ENCODE measurements at regions not wholly inside any gene's neighbourhood (a gene's known extent, or its start where the extent isn't known, plus 50 kb on each side); places are given as distances from the start of the nearest gene placed in this dataset.

- no peak overlapping the region for H3K9ac ChIP-seq (ENCODE audit: insufficient read length, low read depth)
- no peak overlapping the region for H3K4me3 ChIP-seq (ENCODE audit: insufficient read length, low read depth)
- H3K9me3 ChIP-seq (ENCODE audit: insufficient read depth, low read length) = no peaks in the 10 kb centered on the region
- TF ChIP-seq YY1 (IDR thresholded peaks at IDR 0.05; ENCODE audit: insufficient read depth, insufficient read length) (no peak), ZNF274 (IDR thresholded peaks at IDR 0.05; ENCODE audit: low read depth, low read length) (no peak), SUZ12 (IDR thresholded peaks at IDR 0.05; ENCODE audit: extremely low read depth, insufficient read depth, insufficient read length) (no peak)
- H3K27me3 ChIP-seq (ENCODE audit: insufficient read depth, insufficient read length) = no peaks in the 10 kb centered on the region
- no peaks in the 10 kb centered on the region for H3K4me1 ChIP-seq (ENCODE audit: insufficient read depth, insufficient read length)
- no peak for DNase-seq (ENCODE audit: low read depth, low spot score)
- no peaks in the 10 kb centered on the region for H3K36me3 ChIP-seq (ENCODE audit: insufficient read depth, insufficient read length, low read length)
These were observed 109.8 kb upstream of the RASGRP1 start for GRCh38 chr15:38674448-38674847.

GRCh38 chr15:38678281-38678680 is 113.7 kb upstream of the RASGRP1 start:
- Histone ChIP-seq H3K27me3 (ENCODE audit: insufficient read depth, insufficient read length) (no peaks in the 10 kb centered on the region), H3K9me3 (ENCODE audit: insufficient read depth, low read length) (no peaks in the 10 kb centered on the region), H3K4me1 (ENCODE audit: insufficient read depth, insufficient read length) (no peaks in the 10 kb centered on the region), H3K9ac (ENCODE audit: insufficient read length, low read depth) (no peak overlapping the region), H3K36me3 (ENCODE audit: insufficient read depth, insufficient read length, low read length) (no peaks in the 10 kb centered on the region), H3K4me3 (ENCODE audit: insufficient read length, low read depth) (no peak overlapping the region)
- no peak for TF ChIP-seq ZNF274 (IDR thresholded peaks at IDR 0.05; ENCODE audit: low read depth, low read length)
- TF ChIP-seq SUZ12 (IDR thresholded peaks at IDR 0.05; ENCODE audit: extremely low read depth, insufficient read depth, insufficient read length) = no peak
- TF ChIP-seq YY1 (IDR thresholded peaks at IDR 0.05; ENCODE audit: insufficient read depth, insufficient read length) = no peak
- no peak for DNase-seq (ENCODE audit: low read depth, low spot score)

- H3K36me3 ChIP-seq (ENCODE audit: insufficient read depth, insufficient read length, low read length) = no peaks in the 10 kb centered on the region
- no peaks in the 10 kb centered on the region for H3K4me1 ChIP-seq (ENCODE audit: insufficient read depth, insufficient read length)
- H3K9me3 ChIP-seq (ENCODE audit: insufficient read depth, low read length) = no peaks in the 10 kb centered on the region
- DNase-seq (ENCODE audit: low read depth, low spot score) = no peak
- TF ChIP-seq ZNF274 (IDR thresholded peaks at IDR 0.05; ENCODE audit: low read depth, low read length) (no peak), YY1 (IDR thresholded peaks at IDR 0.05; ENCODE audit: insufficient read depth, insufficient read length) (no peak), SUZ12 (IDR thresholded peaks at IDR 0.05; ENCODE audit: extremely low read depth, insufficient read depth, insufficient read length) (no peak)
- H3K27me3 ChIP-seq (ENCODE audit: insufficient read depth, insufficient read length) = no peaks in the 10 kb centered on the region
- no peak overlapping the region for H3K9ac ChIP-seq (ENCODE audit: insufficient read length, low read depth)
- H3K4me3 ChIP-seq (ENCODE audit: insufficient read length, low read depth) = no peak overlapping the region
These were observed 116.2 kb upstream of the RASGRP1 start for GRCh38 chr15:38680775-38681174.

GRCh38 chr15:38682363-38682762 is 117.7 kb upstream of the RASGRP1 start:
- DNase-seq (ENCODE audit: low read depth, low spot score) = no peak
- no peaks in the 10 kb centered on the region for H3K36me3 ChIP-seq (ENCODE audit: insufficient read depth, insufficient read length, low read length)
- H3K4me3 ChIP-seq (ENCODE audit: insufficient read length, low read depth) = no peak overlapping the region
- no peaks in the 10 kb centered on the region for H3K27me3 ChIP-seq (ENCODE audit: insufficient read depth, insufficient read length)
- H3K9me3 ChIP-seq (ENCODE audit: insufficient read depth, low read length) = no peaks in the 10 kb centered on the region
- no peaks in the 10 kb centered on the region for H3K4me1 ChIP-seq (ENCODE audit: insufficient read depth, insufficient read length)
- TF ChIP-seq YY1 (IDR thresholded peaks at IDR 0.05; ENCODE audit: insufficient read depth, insufficient read length) (no peak), SUZ12 (IDR thresholded peaks at IDR 0.05; ENCODE audit: extremely low read depth, insufficient read depth, insufficient read length) (no peak), ZNF274 (IDR thresholded peaks at IDR 0.05; ENCODE audit: low read depth, low read length) (no peak)
- no peak overlapping the region for H3K9ac ChIP-seq (ENCODE audit: insufficient read length, low read depth)

- no peak for TF ChIP-seq YY1 (IDR thresholded peaks at IDR 0.05; ENCODE audit: insufficient read depth, insufficient read length)
- TF ChIP-seq SUZ12 (IDR thresholded peaks at IDR 0.05; ENCODE audit: extremely low read depth, insufficient read depth, insufficient read length) = no peak
- TF ChIP-seq ZNF274 (IDR thresholded peaks at IDR 0.05; ENCODE audit: low read depth, low read length) = no peak
- Histone ChIP-seq H3K4me3 (ENCODE audit: insufficient read length, low read depth) (no peak overlapping the region), H3K27me3 (ENCODE audit: insufficient read depth, insufficient read length) (no peaks in the 10 kb centered on the region), H3K9ac (ENCODE audit: insufficient read length, low read depth) (no peak overlapping the region), H3K36me3 (ENCODE audit: insufficient read depth, insufficient read length, low read length) (no peaks in the 10 kb centered on the region), H3K4me1 (ENCODE audit: insufficient read depth, insufficient read length) (no peaks in the 10 kb centered on the region), H3K9me3 (ENCODE audit: insufficient read depth, low read length) (no peaks in the 10 kb centered on the region)
- DNase-seq (ENCODE audit: low read depth, low spot score) = no peak
These were observed 118.2 kb upstream of the RASGRP1 start for GRCh38 chr15:38682861-38683260.

- no peaks in the 10 kb centered on the region for H3K9me3 ChIP-seq (ENCODE audit: insufficient read depth, low read length)
- no peak for TF ChIP-seq SUZ12 (IDR thresholded peaks at IDR 0.05; ENCODE audit: extremely low read depth, insufficient read depth, insufficient read length)
- no peak for TF ChIP-seq YY1 (IDR thresholded peaks at IDR 0.05; ENCODE audit: insufficient read depth, insufficient read length)
- no peak for TF ChIP-seq ZNF274 (IDR thresholded peaks at IDR 0.05; ENCODE audit: low read depth, low read length)
- no peak overlapping the region for H3K4me3 ChIP-seq (ENCODE audit: insufficient read length, low read depth)
- peak; percentile 15 for DNase-seq (ENCODE audit: low read depth, low spot score)
- no peaks in the 10 kb centered on the region for H3K27me3 ChIP-seq (ENCODE audit: insufficient read depth, insufficient read length)
- no peaks in the 10 kb centered on the region for H3K4me1 ChIP-seq (ENCODE audit: insufficient read depth, insufficient read length)
- H3K9ac ChIP-seq (ENCODE audit: insufficient read length, low read depth) = no peak overlapping the region
- no peaks in the 10 kb centered on the region for H3K36me3 ChIP-seq (ENCODE audit: insufficient read depth, insufficient read length, low read length)
These were observed 119.0 kb upstream of the RASGRP1 start for GRCh38 chr15:38683382-38684242.

- no peak overlapping the region for H3K4me3 ChIP-seq (ENCODE audit: insufficient read length, low read depth)
- no peaks in the 10 kb centered on the region for H3K4me1 ChIP-seq (ENCODE audit: insufficient read depth, insufficient read length)
- H3K9ac ChIP-seq (ENCODE audit: insufficient read length, low read depth) = no peak overlapping the region
- H3K9me3 ChIP-seq (ENCODE audit: insufficient read depth, low read length) = no peaks in the 10 kb centered on the region
- DNase-seq (ENCODE audit: low read depth, low spot score) = no peak
- H3K36me3 ChIP-seq (ENCODE audit: insufficient read depth, insufficient read length, low read length) = no peaks in the 10 kb centered on the region
- H3K27me3 ChIP-seq (ENCODE audit: insufficient read depth, insufficient read length) = no peaks in the 10 kb centered on the region
- TF ChIP-seq YY1 (IDR thresholded peaks at IDR 0.05; ENCODE audit: insufficient read depth, insufficient read length) (no peak), SUZ12 (IDR thresholded peaks at IDR 0.05; ENCODE audit: extremely low read depth, insufficient read depth, insufficient read length) (no peak), ZNF274 (IDR thresholded peaks at IDR 0.05; ENCODE audit: low read depth, low read length) (no peak)
These were observed 119.9 kb upstream of the RASGRP1 start for GRCh38 chr15:38684440-38685010.
